Right cardiac atrium (tissue), 5 donors: ENCODE measurements at regions not wholly inside any gene's neighbourhood (a gene's known extent, or its start where the extent isn't known, plus 50 kb on each side); places are given as distances from the start of the nearest gene placed in this dataset.

Source experiments
- ATAC-seq, 2 donors: fragments of 200-7000 bp; cut with Tn5 transposase; one replicate each; pipeline versions ENCODE4 v1.8.0 to v1.9.1; 2020; ENCODE audit warnings: moderate library complexity in 2 of 2, mild to moderate bottlenecking in 1 of 2
- DNase-seq, 3 donors: peaks; one replicate each; pipeline ENCODE4 v3.0.0-alpha.2; 2020
- H3K27ac ChIP-seq: one replicate; pipeline ENCODE4 v1.5.1; 2013; ENCODE audit warnings: mild to moderate bottlenecking, low read length, control low read depth, moderate library complexity
- H3K27me3 ChIP-seq: one replicate; pipeline ENCODE4 v1.6.1; 2013; ENCODE audit not compliant: control insufficient read depth, insufficient read depth
- H3K4me1 ChIP-seq: one replicate; pipeline ENCODE4 v1.6.1; 2013; ENCODE audit warnings: low read length; ENCODE audit not compliant: control insufficient read depth, insufficient read depth
- H3K4me3 ChIP-seq: one replicate; pipeline ENCODE4 v1.5.1; 2013; ENCODE audit warnings: low read length, control low read depth
- H3K9me3 ChIP-seq: one replicate; pipeline ENCODE4 v1.6.1; 2013; ENCODE audit warnings: low read length; ENCODE audit not compliant: control insufficient read depth
- WGBS: extraction: QIAGEN DNeasy Blood & Tissue Kit; methylation state at CpG from one replicate; pipeline ENCODE4 v1.1.7; 2013; 5-methylcytosine and 5-hydroxymethylcytosine counted together
- intact Hi-C, 4 donors: fragments of 100-400 bp; cut with DNase I; formaldehyde crosslinking; loops; one replicate each; pipeline versions ENCODE4 v1.11.0 to v1.14.0; 2022 to 2023
- donor health status: healthy with polysubstance abuse.
- donor health status: DM: no; HTN: yes; CAD: no.
- donor health status: DM: no; HTN: no; CAD: no.
- donor health status: DM: no; HTN: yes; CAD: no; lungs with severe emphysema.
- donor health status: DM: yes; HTN: yes; CAD: no.

- H3K4me1 ChIP-seq: peaks cover 8% of the 10 kb centered on the region
- 34% methylated on average over 5 of the region's 5 CpGs for WGBS
- H3K27me3 ChIP-seq: no peaks in the 10 kb centered on the region
- peak overlapping the region; percentile 4 for H3K27ac ChIP-seq
- no peak for ATAC-seq
- DNase-seq: no peak
- no peaks in the 10 kb centered on the region for H3K9me3 ChIP-seq
- H3K4me3 ChIP-seq: no peak overlapping the region
- intact Hi-C loops: loop anchor here in 2 of 4 donors (10.0 kb wide), 2 partner anchors 139 to 151 kb away; no protein-coding TSS in a partner anchor
These were observed 165.4 kb downstream of the COPRS start for GRCh38 chr17:31693433-31694220.

DNA sequence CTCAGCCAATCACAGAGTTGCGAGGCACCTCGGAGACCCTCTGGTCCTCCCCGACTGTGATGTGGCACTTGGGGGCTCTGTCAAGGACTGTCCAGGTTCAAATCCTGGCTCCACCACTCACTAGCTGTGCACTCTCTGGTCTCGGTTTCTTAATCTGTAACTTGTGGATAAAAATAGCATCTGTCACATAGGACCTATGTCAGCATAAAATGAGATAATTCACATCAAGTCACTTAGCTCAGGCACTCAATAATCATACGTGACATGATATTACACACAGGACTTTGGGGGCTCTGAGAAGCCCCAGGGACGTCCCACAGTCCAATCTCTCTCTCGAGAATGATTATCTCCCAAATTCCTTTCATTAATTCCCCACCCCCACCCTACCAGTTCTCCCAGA is 166.4 kb downstream of the COPRS start:
- H3K4me1 ChIP-seq: peaks cover 8% of the 10 kb centered on the region

GRCh38 chr17:31692027-31692426 is 167.0 kb downstream of the COPRS start:
- ATAC-seq: peak in 1 of 2 donors; percentile 8
- WGBS: 39% methylated on average over 8 of the region's 8 CpGs
- peaks cover 8% of the 10 kb centered on the region for H3K4me1 ChIP-seq
- H3K4me3 ChIP-seq: no peak overlapping the region
- intact Hi-C loops: loop anchor here in 2 of 4 donors (10.0 kb wide), 2 partner anchors 137 to 153 kb away; no protein-coding TSS in a partner anchor
- DNase-seq: no peak
- no peak overlapping the region for H3K27ac ChIP-seq
- no peaks in the 10 kb centered on the region for H3K27me3 ChIP-seq
- no peaks in the 10 kb centered on the region for H3K9me3 ChIP-seq

More for the DNA sequence above, 166.4 kb downstream of the COPRS start:
- Histone ChIP-seq H3K4me3 (no peak overlapping the region), H3K27ac (no peak overlapping the region), H3K9me3 (no peaks in the 10 kb centered on the region), H3K27me3 (no peaks in the 10 kb centered on the region)
- intact Hi-C loops: loop anchor here in 2 of 4 donors (10.0 kb wide), 2 partner anchors 138 to 152 kb away; no protein-coding TSS in a partner anchor
- DNase-seq: no peak
- WGBS: 46% methylated on average over 7 of the region's 7 CpGs
- no peak for ATAC-seq

DNA sequence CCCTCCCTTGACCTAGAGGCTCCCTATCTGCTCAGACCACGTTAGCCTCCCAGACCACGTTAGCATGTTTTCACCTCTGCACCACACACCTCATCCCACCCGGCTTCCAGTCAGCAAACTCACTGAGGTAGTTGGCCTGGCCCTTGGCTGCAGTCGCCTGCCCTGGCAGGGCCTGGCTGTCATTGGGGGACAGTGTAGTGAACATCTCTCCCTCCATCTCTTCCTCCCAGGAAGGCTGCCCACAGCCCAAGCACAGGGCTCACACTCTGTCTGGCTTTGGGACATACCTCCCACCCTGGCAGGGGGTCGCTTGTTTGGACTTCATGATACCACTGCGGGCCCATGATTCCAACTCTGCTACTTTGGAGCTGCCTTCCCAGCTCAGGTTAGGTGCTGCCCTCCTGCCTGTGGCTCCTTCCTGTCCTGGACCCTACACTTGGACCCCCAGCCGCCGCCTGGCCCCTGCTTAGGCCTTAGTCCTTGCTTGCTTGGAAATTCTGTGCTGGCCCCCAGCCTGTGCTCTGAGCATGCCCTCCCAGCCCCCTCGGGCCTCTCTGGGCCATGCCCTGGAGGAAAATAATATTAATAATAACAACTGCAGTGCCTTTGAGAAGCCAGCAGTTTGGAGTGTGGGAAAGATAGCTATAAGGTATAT is 167.7 kb downstream of the COPRS start:
- Histone ChIP-seq H3K27ac (no peak overlapping the region), H3K9me3 (no peaks in the 10 kb centered on the region), H3K27me3 (no peaks in the 10 kb centered on the region), H3K4me3 (no peak overlapping the region), H3K4me1 (peaks cover 8% of the 10 kb centered on the region)
- intact Hi-C loops: loop anchor here in 2 of 4 donors (10.0 kb wide), 2 partner anchors 137 to 153 kb away; no protein-coding TSS in a partner anchor
- ATAC-seq (no peak), DNase-seq (no peak)
- 78% methylated on average over 9 of the region's 9 CpGs for WGBS

DNA sequence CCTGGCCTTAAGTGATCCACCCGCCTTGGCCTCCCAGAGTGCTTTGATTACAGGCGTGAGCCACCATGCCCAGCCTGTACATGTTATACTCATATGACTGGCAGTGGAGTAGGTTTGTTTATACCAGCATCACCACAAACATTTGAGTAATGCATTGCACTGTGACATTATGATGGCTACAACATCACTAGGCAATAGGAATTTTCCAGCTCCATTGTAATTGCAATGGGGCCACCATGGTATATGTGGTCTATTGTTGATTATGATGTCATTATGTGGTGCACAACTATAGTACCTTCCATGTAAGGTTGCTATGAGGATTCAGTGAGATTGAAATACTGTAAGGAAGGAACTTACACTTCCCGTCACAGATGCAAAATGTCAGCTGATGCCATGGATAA is 168.9 kb downstream of the COPRS start:
- no peak for ATAC-seq
- WGBS: 93% methylated on average over 3 of the region's 3 CpGs
- H3K4me3 ChIP-seq: no peak overlapping the region

GRCh38 chr17:31688701-31689100 is 170.3 kb downstream of the COPRS start:
- no peak overlapping the region for H3K27ac ChIP-seq
- no peaks in the 10 kb centered on the region for H3K9me3 ChIP-seq
- intact Hi-C loops: no loop called here
- no peak for DNase-seq
- ATAC-seq: no peak
- H3K27me3 ChIP-seq: no peaks in the 10 kb centered on the region
- H3K4me3 ChIP-seq: no peak overlapping the region
- 79% methylated on average over 1 of the region's 1 CpG for WGBS
- peaks cover 2% of the 10 kb centered on the region for H3K4me1 ChIP-seq

More for the DNA sequence above, 168.9 kb downstream of the COPRS start:
- peaks cover 2% of the 10 kb centered on the region for H3K4me1 ChIP-seq
- intact Hi-C loops: loop anchor here in 2 of 4 donors (10.0 kb wide), 2 partner anchors 135 to 155 kb away; no protein-coding TSS in a partner anchor
- DNase-seq: no peak
- no peaks in the 10 kb centered on the region for H3K27me3 ChIP-seq
- no peaks in the 10 kb centered on the region for H3K9me3 ChIP-seq
- no peak overlapping the region for H3K27ac ChIP-seq

- Histone ChIP-seq H3K9me3 (no peaks in the 10 kb centered on the region), H3K27ac (no peak overlapping the region), H3K4me1 (no peaks in the 10 kb centered on the region), H3K27me3 (no peaks in the 10 kb centered on the region), H3K4me3 (no peak overlapping the region)
- intact Hi-C loops: no loop called here
- DNase-seq: no peak
- WGBS: 72% methylated on average over 6 of the region's 6 CpGs
- ATAC-seq: no peak
These were observed 171.4 kb downstream of the COPRS start for GRCh38 chr17:31687505-31688126.

DNA sequence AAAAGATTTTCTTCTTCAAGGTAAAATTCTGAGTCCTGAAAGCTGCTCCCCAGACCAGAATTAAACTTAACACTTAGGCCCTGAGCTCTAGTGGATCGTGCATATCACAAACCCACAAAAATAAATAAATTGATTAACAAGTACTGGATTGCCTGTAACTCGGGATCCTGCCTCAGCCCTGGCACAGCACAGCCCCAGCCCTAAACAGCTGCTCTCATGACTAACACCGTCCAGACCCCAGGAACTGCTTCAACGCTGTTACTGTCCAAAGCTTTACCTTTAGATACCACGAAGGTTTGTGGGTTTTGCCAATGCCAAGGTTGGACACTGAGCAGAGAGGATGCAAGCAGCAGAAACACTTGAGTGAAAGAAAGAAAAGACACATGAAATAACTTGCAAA is 172.5 kb downstream of the COPRS start:
- H3K27ac ChIP-seq: no peak overlapping the region
- no peaks in the 10 kb centered on the region for H3K4me1 ChIP-seq
- no peaks in the 10 kb centered on the region for H3K9me3 ChIP-seq
- ATAC-seq: no peak
- whole genome bisulfite sequencing: 80% methylated on average over 5 of the region's 5 CpGs
- no peaks in the 10 kb centered on the region for H3K27me3 ChIP-seq
- intact Hi-C loops: no loop called here
- H3K4me3 ChIP-seq: no peak overlapping the region
- no peak for DNase-seq

GRCh38 chr17:31684901-31685300 is 174.1 kb downstream of the COPRS start:
- Histone ChIP-seq H3K4me1 (no peaks in the 10 kb centered on the region), H3K4me3 (no peak overlapping the region), H3K27ac (no peak overlapping the region), H3K27me3 (no peaks in the 10 kb centered on the region), H3K9me3 (no peaks in the 10 kb centered on the region)
- 0% methylated on average over 1 of the region's 1 CpG for WGBS
- ATAC-seq: no peak
- intact Hi-C loops: no loop called here
- no peak for DNase-seq

DNA sequence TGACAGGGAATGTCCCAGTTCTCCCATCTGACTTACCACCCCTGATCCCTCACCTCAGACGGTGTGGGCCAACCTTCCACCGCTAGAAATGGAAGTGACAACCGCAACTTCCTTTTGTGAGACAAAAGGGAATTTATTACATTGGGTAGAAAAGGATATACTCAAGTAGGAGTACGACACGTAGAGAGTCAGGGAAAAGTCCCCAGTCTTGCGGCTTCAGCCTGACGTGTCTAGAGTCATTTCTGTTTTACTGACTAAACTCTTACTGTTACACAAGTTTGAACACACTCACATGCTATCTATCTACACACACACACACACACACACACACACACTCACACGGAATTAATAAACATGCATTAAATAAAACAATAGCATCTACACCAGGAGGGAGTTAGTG is 178.9 kb downstream of the COPRS start:
- no peak for DNase-seq
- intact Hi-C loops: no loop called here
- no peaks in the 10 kb centered on the region for H3K27me3 ChIP-seq
- H3K9me3 ChIP-seq: no peaks in the 10 kb centered on the region
- H3K27ac ChIP-seq: no peak overlapping the region
- no peak overlapping the region for H3K4me3 ChIP-seq
- no peaks in the 10 kb centered on the region for H3K4me1 ChIP-seq
- no peak for ATAC-seq
- 73% methylated on average over 8 of the region's 8 CpGs for WGBS

GRCh38 chr17:31679667-31680066 is 179.4 kb downstream of the COPRS start:
- intact Hi-C loops: no loop called here
- Histone ChIP-seq H3K27me3 (no peaks in the 10 kb centered on the region), H3K4me3 (no peak overlapping the region), H3K4me1 (no peaks in the 10 kb centered on the region), H3K9me3 (no peaks in the 10 kb centered on the region), H3K27ac (no peak overlapping the region)
- ATAC-seq (no peak), DNase-seq (no peak)
- 88% methylated on average over 5 of the region's 5 CpGs for WGBS
